ENCODE measurements at regions not wholly inside any gene's neighbourhood (a gene's known extent, or its start where the extent isn't known, plus 50 kb on each side); places are given as distances from the start of the nearest gene placed in this dataset.

DNA sequence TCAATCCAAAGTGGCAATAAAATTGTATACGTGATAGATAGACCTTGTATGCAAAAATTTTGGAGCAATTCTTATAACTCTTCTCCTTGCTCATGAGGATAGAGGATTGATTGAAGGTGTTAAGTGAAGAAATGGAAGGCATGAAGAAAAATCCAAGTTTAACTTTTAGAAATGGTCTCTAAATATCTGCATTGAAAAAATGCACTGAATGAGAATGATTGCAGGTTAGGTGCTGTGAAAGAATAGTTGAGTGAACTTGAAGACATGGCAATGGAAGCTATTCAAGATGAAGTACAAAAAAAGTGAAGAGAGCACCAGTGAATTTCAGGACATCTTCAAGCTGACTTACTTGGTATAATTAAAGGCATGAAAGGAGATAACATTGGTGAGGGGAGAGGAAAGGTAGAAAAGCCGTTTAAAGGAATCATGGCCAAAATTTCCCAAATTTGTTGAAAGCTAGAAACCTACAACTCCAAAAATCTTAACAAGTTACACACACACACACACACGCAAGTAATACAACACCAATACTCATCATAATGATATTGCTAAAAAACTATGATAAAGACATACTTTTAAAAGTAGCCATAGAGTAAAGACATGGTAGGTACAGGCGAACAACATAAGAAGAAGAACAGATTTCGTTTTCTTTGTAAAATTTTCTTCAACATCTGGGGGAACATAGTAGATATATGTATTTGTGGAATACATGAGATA, 96.3 kb downstream of the GGTLC2 start:
- H3K27ac ChIP-seq (ENCODE audit: insufficient read length, low read depth, low read length), result no peak overlapping the region
- peaks cover 99% of the 10 kb centered on the region for H3K27me3 Mint-ChIP-seq (ENCODE audit: low read depth)
- no peak overlapping the region for H3K9ac ChIP-seq (ENCODE audit: extremely low read depth, insufficient read length, low read length)
- H3K9me3 ChIP-seq (ENCODE audit: control insufficient read depth, low read depth, low read length), result no peaks in the 10 kb centered on the region
- DNase-seq, result no peak
- H4K5ac ChIP-seq (ENCODE audit: insufficient read length, low read depth, low read length), result no peak overlapping the region
- no peak overlapping the region for H2BK15ac ChIP-seq (ENCODE audit: low read depth, low read length)
- no peaks in the 10 kb centered on the region for H3K79me1 ChIP-seq (ENCODE audit: insufficient read depth, low read depth, low read length, poor library complexity, severe bottlenecking)
- H4K20me1 ChIP-seq (ENCODE audit: control insufficient read depth, insufficient read depth, insufficient read length), result no peaks in the 10 kb centered on the region
- no peak overlapping the region for H3K4me2 ChIP-seq (ENCODE audit: insufficient read depth, insufficient read length, low read length)
- no peaks in the 10 kb centered on the region for H3K23me2 ChIP-seq (ENCODE audit: insufficient read length, low read depth, low read length, poor library complexity, severe bottlenecking)
- H3K4me1 ChIP-seq (ENCODE audit: insufficient read depth, low read length), result no peaks in the 10 kb centered on the region
- no peak overlapping the region for H3K4ac ChIP-seq (ENCODE audit: low read depth, low read length)
- H2AK5ac ChIP-seq (ENCODE audit: insufficient read length, low read length), result no peak overlapping the region
- H3K27ac Mint-ChIP-seq, result no peak overlapping the region
- no peak overlapping the region for H3K56ac ChIP-seq (ENCODE audit: insufficient read length, low read depth, low read length)
- H3K14ac ChIP-seq (ENCODE audit: insufficient read depth, low read length), result no peak overlapping the region
- H3K4me1 Mint-ChIP-seq, result peaks cover 4 to 10% of the 10 kb centered on the region in 2 experiments; a peak in 3 of 4 replicates
- H3K23ac ChIP-seq (ENCODE audit: insufficient read length, low read depth, low read length), result no peak overlapping the region
- H3K9me3 Mint-ChIP-seq, result no peaks in the 10 kb centered on the region; a peak in 1 of 5 replicates
- peaks cover 11% of the 10 kb centered on the region; the same call in 1 of the 2 replicates for H3K27me3 ChIP-seq (ENCODE audit: insufficient read depth, low read length)
- no peak overlapping the region for H3K4me3 Mint-ChIP-seq
- no peaks in the 10 kb centered on the region for H3K79me2 ChIP-seq (ENCODE audit: insufficient read depth, low read length)
- no peak overlapping the region for H2BK20ac ChIP-seq (ENCODE audit: low read depth, low read length, poor library complexity, severe bottlenecking)
- H3T11ph ChIP-seq (ENCODE audit: low read length), result no peak overlapping the region
- H2AFZ ChIP-seq (ENCODE audit: low read length), result no peak overlapping the region
- H4K91ac ChIP-seq (ENCODE audit: insufficient read length, low read depth, low read length), result no peak overlapping the region
- H2BK120ac ChIP-seq (ENCODE audit: low read depth, low read length, poor library complexity, severe bottlenecking), result no peak overlapping the region
- WGBS (ENCODE audit: extremely low coverage, insufficient read length, low lambda C conversion rate), result no CpG with 5 or more reads among the region's 5 CpGs
- no peaks in the 10 kb centered on the region for H3K36me3 Mint-ChIP-seq (ENCODE audit: insufficient read depth in 1 of 3, low read depth in 3 of 3)
- H2BK5ac ChIP-seq (ENCODE audit: insufficient read length, low read length), result no peak overlapping the region
- TF ChIP-seq, protein P1, sequence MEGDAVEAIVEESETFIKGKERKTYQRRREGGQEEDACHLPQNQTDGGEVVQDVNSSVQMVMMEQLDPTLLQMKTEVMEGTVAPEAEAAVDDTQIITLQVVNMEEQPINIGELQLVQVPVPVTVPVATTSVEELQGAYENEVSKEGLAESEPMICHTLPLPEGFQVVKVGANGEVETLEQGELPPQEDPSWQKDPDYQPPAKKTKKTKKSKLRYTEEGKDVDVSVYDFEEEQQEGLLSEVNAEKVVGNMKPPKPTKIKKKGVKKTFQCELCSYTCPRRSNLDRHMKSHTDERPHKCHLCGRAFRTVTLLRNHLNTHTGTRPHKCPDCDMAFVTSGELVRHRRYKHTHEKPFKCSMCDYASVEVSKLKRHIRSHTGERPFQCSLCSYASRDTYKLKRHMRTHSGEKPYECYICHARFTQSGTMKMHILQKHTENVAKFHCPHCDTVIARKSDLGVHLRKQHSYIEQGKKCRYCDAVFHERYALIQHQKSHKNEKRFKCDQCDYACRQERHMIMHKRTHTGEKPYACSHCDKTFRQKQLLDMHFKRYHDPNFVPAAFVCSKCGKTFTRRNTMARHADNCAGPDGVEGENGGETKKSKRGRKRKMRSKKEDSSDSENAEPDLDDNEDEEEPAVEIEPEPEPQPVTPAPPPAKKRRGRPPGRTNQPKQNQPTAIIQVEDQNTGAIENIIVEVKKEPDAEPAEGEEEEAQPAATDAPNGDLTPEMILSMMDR (conservative IDR thresholded peaks at IDR 0.05), result no peak
- H4K8ac ChIP-seq (replicated peaks; ENCODE audit: insufficient read length, low read depth, low read length), result no peak overlapping the region
- H3K18ac ChIP-seq (ENCODE audit: insufficient read length, low read depth, low read length), result no peak overlapping the region
- no peak overlapping the region for H2BK12ac ChIP-seq (ENCODE audit: insufficient read length, low read depth, low read length)
